Activated naive CD8-positive, alpha-beta T cell treated with anti-CD3 and anti-CD28 coated beads, Interleukin-2, amount 50 U/mL, for 16 hours (primary cell): ENCODE measurements at regions not wholly inside any gene's neighbourhood (a gene's known extent, or its start where the extent isn't known, plus 50 kb on each side); places are given as distances from the start of the nearest gene placed in this dataset.
"Not testable (repeated sequence)": the region's sequence is repeated elsewhere in the genome, so short reads cannot be mapped to it uniquely, and the experiment has no call there.

Experiments used
- DNase-seq: peaks from one replicate; pipeline ENCODE4 v3.0.0-alpha.2; 2020; ENCODE audit warnings: low read depth, low spot score

- no peak for DNase-seq
Measured at GRCh38 chr18:78408623-78409022, 571.0 kb upstream of the SALL3 start.

DNA sequence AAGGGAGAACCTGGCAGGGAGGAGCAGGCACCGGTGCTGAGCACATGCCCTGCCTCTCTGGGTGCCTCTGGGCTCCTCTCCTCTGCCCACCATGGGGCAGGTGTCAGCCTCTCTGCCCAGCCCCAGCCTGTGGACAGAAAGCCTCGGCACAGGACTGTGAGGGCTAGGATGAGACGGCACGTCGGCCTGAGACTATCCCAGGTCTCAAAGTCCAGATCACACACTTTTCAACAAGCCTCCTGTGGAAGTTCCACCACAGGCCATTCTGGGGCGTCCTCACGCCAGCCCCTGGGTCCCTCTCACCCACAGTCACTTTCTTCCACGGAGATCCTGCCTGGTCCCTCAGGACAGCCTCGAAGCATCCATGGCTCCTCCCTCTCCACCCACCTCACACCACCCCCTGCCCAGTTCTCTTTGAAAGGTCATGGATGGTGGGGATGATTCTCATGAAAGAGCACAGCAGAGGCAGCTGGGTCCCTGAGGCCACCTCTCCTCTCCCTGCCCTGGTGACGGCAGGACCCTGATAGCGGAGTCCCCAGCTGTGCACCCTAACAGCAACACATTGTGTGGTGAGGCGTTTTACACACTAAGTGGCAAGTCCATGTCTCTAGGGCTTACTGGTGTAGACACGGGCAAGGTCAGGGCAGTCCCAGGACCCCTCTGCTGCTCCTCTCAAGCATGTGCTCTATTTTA lies 569.4 kb upstream of the SALL3 start:
- DNase-seq, result no peak

DNA sequence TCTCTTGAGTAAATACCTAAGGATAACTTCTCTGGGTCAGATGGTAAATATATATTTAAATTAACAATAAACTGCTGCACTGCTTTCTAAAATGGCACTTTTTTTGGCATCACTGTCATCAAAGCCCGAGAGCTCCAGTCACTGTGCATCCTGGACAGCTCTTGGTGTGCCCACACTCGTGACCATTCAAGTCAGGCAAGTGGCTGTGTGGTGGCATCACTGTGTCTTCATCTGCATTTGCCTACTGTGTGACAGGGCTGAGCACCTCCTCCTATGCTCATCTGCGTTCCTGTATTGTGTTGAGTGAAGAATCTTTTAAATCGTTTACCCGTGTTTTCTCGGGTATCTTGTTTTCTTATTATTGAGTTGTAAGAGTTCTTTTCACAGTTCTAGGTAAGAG lies 568.1 kb upstream of the SALL3 start:
- no peak for DNase-seq

DNA sequence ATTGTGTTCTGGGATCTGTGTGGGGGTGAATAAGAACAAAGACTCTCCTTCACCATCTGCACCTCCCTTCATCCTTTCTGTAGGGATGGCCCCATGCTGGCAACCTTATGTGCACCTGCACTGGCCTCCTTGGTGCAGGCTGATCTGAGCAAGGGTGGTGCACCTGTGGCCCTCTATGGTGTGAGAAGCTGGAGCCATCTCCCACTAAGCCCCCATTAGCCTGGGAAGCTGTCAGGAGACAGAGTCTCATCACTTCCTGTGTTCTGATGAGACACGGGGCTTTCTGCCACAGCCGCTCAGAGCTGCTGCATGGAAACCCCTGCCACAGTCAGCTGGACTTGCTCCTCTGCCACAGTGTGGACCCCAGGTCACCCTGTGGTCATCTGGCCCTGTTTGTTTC lies 565.3 kb upstream of the SALL3 start:
- DNase-seq, result no peak

- no peak for DNase-seq
Measured at GRCh38 chr18:78416853-78417252, 562.8 kb upstream of the SALL3 start.

GRCh38 chr18:78418379-78418778 lies 561.2 kb upstream of the SALL3 start:
- no peak for DNase-seq

DNA sequence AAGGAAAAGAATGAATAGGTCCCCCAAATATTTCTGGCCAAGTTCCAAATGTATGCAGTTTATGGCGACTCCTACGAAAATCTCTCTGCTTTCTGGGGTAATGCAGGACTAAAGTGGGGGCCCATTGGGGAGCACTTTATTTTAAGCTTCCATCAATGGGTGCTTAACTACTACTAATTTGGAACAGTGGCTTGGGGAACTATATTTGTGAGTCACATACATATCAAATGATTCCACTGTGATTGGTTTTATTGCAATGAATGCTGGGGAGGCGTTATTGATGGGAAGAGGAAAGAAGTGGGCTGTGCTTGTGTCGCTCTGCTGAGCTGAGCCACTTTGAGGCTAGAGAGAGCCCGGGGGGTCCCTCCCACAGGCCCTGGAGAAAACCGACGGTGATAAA lies 560.4 kb upstream of the SALL3 start:
- no peak for DNase-seq

DNA sequence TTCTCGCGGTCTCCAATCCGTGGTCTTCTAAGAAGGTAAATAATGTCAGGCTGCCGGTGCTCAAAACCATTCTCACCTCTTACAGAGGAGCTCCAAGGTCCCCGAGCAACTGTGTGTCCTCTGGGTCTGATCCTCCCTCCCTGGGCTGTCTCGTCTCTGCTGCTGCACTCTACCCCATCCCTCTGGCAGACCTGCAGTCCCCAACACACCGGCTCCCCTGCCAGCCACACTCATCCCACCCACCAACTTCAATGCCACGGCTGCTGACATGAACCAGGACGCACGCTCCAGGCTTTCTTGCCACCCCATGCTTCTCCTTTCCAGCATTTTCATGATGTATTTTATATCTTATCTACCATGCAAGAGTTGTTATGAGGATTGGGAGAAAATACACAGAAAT lies 559.5 kb upstream of the SALL3 start:
- DNase-seq, result no peak

DNA sequence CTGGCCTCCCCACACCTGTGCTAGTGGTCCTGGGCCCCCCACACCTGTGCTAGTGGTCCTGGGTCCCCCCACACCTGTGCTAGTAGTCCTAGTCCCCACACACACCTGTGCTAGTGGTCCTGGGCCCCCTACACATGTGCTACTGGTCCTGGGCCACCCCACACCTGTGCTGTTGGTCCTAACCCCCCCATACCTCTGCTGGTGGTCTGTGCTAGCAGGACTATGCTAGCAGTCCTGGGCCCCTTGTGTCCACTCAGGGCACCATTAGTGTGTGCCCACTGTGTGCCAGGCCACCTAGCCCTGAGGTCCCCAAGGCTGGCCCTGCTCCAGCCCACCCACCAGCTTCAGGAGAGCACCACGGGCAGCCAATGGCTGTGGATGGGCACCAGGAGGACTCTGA lies 558.2 kb upstream of the SALL3 start:
- no peak for DNase-seq

DNA sequence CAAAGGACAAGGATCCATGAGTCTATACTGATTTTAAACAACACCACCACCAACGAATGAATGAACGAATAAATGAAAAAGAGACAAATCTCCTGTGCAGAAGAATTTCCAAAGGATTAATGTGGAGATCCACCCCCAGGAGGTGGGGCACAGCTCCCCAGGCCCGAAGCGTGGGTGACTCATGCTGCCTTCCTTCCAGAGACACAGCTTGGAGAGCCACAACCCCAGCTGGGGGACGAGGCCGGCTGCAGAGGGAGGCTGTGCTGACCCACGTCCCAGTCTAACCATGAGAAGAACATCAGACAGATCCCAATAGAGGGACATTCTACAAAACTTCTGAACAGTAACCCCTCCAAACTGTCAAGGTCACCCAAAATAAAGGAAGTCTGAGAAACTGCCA lies 557.3 kb upstream of the SALL3 start:
- no peak for DNase-seq

GRCh38 chr18:78423811-78424210 lies 555.8 kb upstream of the SALL3 start:
- no peak for DNase-seq

DNA sequence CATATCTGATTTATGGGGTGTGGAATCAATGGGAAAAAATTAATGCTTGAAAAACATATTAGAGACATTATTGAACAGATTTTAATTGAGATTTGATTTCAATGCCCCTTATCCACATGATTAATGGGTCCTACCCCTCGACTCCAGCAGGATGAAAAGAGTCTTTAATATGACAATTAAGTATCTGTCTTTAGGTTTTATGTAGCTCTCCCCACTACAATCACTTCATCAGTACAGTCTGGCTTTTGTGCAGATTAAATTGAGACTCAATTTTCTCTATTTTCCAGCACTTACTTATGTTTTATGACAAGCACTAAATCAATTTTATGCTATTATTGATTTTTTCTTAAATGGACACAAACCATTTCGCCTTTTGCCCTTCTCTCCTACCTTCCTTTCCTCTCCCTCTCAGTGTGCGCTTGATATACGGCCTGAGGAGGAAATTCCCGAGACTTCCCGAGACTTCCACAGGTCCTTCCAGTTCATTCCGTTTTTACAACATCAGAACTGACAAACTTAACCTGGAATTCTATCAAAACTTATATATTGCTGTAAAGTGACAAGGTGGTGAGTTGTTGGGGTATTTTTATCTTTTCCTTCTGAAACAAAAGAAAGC lies 555.1 kb upstream of the SALL3 start:
- no peak for DNase-seq

- DNase-seq, result no peak
Measured at GRCh38 chr18:78425019-78425412, 554.6 kb upstream of the SALL3 start.

DNA sequence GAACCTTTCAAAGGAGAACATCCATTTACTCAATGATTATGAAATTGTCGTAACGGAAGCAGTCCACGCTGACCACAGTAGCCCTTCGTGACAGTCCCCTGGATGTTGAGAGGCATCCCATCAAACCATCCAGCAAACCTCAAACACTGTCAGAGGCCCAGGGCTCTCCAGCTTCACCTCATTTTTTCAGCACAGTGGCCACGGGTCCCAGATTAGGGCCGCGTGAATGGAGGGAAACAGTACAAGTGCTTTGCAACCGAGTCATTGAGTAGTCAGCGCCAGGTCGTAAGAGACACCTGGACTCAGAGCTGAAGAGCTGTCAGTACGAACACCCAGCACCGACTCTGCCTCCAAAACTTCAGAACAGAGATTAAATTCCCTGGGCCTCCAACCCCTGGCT lies 552.5 kb upstream of the SALL3 start:
- DNase-seq, result no peak

- DNase-seq, result no peak
Measured at GRCh38 chr18:78429127-78430108, 550.2 kb upstream of the SALL3 start.

DNA sequence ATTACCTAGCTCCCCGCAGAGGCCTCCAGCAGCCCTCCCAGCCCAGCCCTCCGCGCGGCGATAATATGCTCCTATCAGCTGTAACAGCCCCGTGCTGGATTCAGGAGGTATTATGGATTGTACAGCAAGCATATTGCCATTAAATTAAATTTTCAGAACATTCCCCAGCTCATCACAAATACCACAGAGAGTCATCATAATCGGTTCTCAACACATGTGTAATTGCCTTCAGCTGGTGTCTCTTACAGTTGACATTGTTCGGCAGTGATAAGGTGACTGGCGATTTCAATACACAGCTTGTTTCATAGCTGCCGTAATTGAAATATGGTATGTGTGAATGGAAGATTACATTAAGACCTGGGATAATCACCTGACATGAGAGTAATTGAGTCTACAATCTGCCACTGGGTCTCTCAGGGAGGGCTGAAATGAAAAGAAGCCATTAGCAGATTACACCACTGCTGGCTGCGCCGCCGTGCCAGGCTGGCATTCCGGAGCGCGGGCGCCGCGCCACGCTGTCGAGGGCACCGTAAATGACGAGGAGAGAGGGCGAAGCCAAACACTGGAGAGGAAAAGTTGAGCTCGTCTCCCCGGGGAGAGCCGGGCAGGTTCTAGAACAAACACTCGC lies 549.4 kb upstream of the SALL3 start:
- no peak for DNase-seq

GRCh38 chr18:78431606-78432005 lies 548.0 kb upstream of the SALL3 start:
- no peak for DNase-seq

- DNase-seq, result no peak
Measured at GRCh38 chr18:78433562-78433961, 546.1 kb upstream of the SALL3 start.

DNA sequence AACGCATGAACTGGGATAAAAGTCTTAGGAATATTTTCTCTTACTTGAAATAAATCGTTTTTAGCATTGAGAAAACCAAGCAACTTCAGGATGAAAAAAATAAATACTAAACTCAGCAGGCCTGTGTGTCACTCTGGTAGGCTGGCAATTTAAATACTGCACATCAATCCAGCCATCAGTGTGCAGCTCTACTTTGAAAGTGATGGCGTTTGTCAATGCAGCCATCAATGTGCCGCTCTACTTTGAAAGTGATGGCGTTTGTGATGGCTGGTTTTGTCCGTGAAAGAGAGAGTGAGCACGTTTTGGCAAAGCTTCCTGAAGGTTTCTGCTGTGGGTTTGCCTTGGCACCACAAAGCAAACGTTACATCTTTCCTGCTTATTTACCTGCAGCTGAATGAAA lies 543.5 kb upstream of the SALL3 start:
- DNase-seq, result no peak

- DNase-seq, result not testable (repeated sequence)
Measured at GRCh38 chr18:78438235-78438634, 541.4 kb upstream of the SALL3 start.

DNA sequence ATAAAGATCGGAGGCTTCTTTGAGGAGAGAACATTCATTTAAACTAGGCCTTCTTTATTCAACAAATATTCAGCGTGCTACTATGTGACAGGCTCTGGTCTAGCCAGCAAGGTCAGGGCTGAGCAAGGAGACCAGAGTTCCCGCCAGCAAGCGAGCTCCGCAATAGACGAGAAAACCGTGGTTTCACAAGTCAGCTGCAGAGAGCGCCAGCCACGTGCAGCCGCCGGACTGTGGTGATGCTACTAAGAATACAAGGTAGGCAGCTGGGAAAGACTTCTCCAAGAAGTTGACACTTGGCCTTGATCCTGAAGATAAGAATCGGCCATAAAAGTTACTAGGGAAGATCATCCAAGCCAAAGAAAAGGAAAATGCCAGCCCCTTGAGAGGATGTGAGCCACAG lies 533.7 kb upstream of the SALL3 start:
- DNase-seq, result no peak

GRCh38 chr18:78447211-78447610 lies 532.4 kb upstream of the SALL3 start:
- no peak for DNase-seq
